ENCODE measurements at regions not wholly inside any gene's neighbourhood (a gene's known extent, or its start where the extent isn't known, plus 50 kb on each side); places are given as distances from the start of the nearest gene placed in this dataset.

DNA sequence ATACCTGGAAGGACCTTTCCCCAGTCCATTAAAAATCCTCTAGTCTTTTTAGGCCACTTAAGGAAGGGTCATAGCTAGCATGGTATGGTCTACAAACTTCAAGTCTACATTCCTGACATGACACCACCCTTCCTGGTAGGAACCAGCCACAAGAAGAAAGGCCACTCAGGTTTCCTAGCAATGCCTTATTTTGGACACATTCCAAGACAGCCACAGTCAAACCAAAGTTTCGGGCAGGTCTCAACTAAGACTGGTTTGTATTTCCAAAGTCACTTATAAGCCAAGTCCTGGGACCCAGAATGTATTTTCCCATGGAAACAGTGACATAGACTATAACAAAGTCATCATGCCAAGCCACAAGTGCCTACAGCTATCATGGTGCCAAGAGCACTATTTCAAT, 50.6 kb upstream of the SLC44A3 start:
- TF ChIP-seq, protein P1, sequence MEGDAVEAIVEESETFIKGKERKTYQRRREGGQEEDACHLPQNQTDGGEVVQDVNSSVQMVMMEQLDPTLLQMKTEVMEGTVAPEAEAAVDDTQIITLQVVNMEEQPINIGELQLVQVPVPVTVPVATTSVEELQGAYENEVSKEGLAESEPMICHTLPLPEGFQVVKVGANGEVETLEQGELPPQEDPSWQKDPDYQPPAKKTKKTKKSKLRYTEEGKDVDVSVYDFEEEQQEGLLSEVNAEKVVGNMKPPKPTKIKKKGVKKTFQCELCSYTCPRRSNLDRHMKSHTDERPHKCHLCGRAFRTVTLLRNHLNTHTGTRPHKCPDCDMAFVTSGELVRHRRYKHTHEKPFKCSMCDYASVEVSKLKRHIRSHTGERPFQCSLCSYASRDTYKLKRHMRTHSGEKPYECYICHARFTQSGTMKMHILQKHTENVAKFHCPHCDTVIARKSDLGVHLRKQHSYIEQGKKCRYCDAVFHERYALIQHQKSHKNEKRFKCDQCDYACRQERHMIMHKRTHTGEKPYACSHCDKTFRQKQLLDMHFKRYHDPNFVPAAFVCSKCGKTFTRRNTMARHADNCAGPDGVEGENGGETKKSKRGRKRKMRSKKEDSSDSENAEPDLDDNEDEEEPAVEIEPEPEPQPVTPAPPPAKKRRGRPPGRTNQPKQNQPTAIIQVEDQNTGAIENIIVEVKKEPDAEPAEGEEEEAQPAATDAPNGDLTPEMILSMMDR (IDR thresholded peaks at IDR 0.05; ENCODE audit: low read depth, low read length, missing input control): no peak
- no peak for TF ChIP-seq GABPA (IDR thresholded peaks at IDR 0.05 in 1 of 2, conservative IDR thresholded peaks at IDR 0.05 in 1 of 2)
- TF ChIP-seq RAD21 (IDR thresholded peaks at IDR 0.05): no peak
- TF ChIP-seq RXRA (IDR thresholded peaks at IDR 0.05): no peak
- TF ChIP-seq YY1 (IDR thresholded peaks at IDR 0.05): no peak
- TF ChIP-seq TAF1 (conservative IDR thresholded peaks at IDR 0.05): no peak
- TF ChIP-seq, protein P2, sequence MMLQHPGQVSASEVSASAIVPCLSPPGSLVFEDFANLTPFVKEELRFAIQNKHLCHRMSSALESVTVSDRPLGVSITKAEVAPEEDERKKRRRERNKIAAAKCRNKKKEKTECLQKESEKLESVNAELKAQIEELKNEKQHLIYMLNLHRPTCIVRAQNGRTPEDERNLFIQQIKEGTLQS (IDR thresholded peaks at IDR 0.05): no peak
- TF ChIP-seq JUND (IDR thresholded peaks at IDR 0.05): no peak
- no peak for TF ChIP-seq FOXA2 (IDR thresholded peaks at IDR 0.05)
- TF ChIP-seq, protein P3, sequence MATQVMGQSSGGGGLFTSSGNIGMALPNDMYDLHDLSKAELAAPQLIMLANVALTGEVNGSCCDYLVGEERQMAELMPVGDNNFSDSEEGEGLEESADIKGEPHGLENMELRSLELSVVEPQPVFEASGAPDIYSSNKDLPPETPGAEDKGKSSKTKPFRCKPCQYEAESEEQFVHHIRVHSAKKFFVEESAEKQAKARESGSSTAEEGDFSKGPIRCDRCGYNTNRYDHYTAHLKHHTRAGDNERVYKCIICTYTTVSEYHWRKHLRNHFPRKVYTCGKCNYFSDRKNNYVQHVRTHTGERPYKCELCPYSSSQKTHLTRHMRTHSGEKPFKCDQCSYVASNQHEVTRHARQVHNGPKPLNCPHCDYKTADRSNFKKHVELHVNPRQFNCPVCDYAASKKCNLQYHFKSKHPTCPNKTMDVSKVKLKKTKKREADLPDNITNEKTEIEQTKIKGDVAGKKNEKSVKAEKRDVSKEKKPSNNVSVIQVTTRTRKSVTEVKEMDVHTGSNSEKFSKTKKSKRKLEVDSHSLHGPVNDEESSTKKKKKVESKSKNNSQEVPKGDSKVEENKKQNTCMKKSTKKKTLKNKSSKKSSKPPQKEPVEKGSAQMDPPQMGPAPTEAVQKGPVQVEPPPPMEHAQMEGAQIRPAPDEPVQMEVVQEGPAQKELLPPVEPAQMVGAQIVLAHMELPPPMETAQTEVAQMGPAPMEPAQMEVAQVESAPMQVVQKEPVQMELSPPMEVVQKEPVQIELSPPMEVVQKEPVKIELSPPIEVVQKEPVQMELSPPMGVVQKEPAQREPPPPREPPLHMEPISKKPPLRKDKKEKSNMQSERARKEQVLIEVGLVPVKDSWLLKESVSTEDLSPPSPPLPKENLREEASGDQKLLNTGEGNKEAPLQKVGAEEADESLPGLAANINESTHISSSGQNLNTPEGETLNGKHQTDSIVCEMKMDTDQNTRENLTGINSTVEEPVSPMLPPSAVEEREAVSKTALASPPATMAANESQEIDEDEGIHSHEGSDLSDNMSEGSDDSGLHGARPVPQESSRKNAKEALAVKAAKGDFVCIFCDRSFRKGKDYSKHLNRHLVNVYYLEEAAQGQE (IDR thresholded peaks at IDR 0.05): no peak
- TF ChIP-seq, protein P4, sequence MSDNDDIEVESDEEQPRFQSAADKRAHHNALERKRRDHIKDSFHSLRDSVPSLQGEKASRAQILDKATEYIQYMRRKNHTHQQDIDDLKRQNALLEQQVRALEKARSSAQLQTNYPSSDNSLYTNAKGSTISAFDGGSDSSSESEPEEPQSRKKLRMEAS (IDR thresholded peaks at IDR 0.05): no peak

Measured in liver (tissue), 3 donors.